Liver (tissue), 8 donors: ENCODE measurements at regions not wholly inside any gene's neighbourhood (a gene's known extent, or its start where the extent isn't known, plus 50 kb on each side); places are given as distances from the start of the nearest gene placed in this dataset.

ENCODE experiments used
- DNase-seq: peaks from one replicate; pipeline ENCODE4 v3.0.0-alpha.2; 2017; ENCODE audit warnings: low spot score
- H3K27ac ChIP-seq, 2 donors: one replicate each; pipeline ENCODE4 v1.7.0; 2013; ENCODE audit warnings: inconsistent platforms in 2 of 2, low read length in 2 of 2, control low read depth in 1 of 2, low read depth in 1 of 2, mild to moderate bottlenecking in 1 of 2
- H3K27me3 ChIP-seq, 4 donors: one replicate each; pipeline versions ENCODE4 v1.6.1 to v1.7.0; 2013; ENCODE audit warnings: low read length in 3 of 4, inconsistent platforms in 1 of 4, mild to moderate bottlenecking in 1 of 4, moderate library complexity in 1 of 4; ENCODE audit not compliant: control insufficient read depth in 4 of 4, insufficient read depth in 4 of 4
- H3K36me3 ChIP-seq, 4 donors: one replicate each; pipeline versions ENCODE4 v1.6.1 to v1.7.0; 2013; ENCODE audit warnings: low read length in 3 of 4, mild to moderate bottlenecking in 3 of 4, low read depth in 1 of 4, moderate library complexity in 1 of 4; ENCODE audit not compliant: control insufficient read depth in 4 of 4, insufficient read depth in 3 of 4
- H3K4me1 ChIP-seq, 4 donors: one replicate each; pipeline versions ENCODE4 v1.6.1 to v1.7.0; 2013; ENCODE audit warnings: low read length in 3 of 4, mild to moderate bottlenecking in 3 of 4, moderate library complexity in 1 of 4; ENCODE audit not compliant: control insufficient read depth in 4 of 4, insufficient read depth in 4 of 4
- H3K4me3 ChIP-seq, 3 donors: one replicate each; pipeline versions ENCODE4 v1.6.1 to v1.7.0; 2013; ENCODE audit warnings: low read length in 3 of 3, control low read depth in 1 of 3, low read depth in 1 of 3, mild to moderate bottlenecking in 1 of 3
- H3K9ac ChIP-seq, 2 donors: one replicate each; pipeline ENCODE4 v1.7.0; 2013; ENCODE audit warnings: low read length in 2 of 2, mild to moderate bottlenecking in 2 of 2, moderate library complexity in 2 of 2, control low read depth in 1 of 2, low read depth in 1 of 2
- H3K9me3 ChIP-seq, 4 donors: one replicate each; pipeline versions ENCODE4 v1.6.1 to v1.7.0; 2013; ENCODE audit warnings: low read length in 3 of 4; ENCODE audit not compliant: control insufficient read depth in 4 of 4
- EGR1 ChIP-seq, 2 donors: IDR thresholded peaks; 2 replicates each; pipeline ENCODE4 v1.6.1; 2016 to 2018; ENCODE audit warnings: antibody characterized with exemption in 2 of 2, low read depth in 2 of 2
- FOXA2 ChIP-seq: IDR thresholded peaks from 2 replicates; pipeline ENCODE4 v1.6.1; 2016; ENCODE audit warnings: antibody characterized with exemption
- HNF4A ChIP-seq, 2 donors: conservative IDR thresholded peaks; 2 replicates each; pipeline ENCODE4 v1.6.1; 2016; ENCODE audit warnings: antibody characterized with exemption in 2 of 2, mild to moderate bottlenecking in 2 of 2
- HNF4G ChIP-seq: IDR thresholded peaks from 2 replicates; pipeline ENCODE4 v1.6.1; 2016; ENCODE audit warnings: antibody characterized with exemption
- JUND ChIP-seq, 2 donors: IDR thresholded peaks; 2 replicates each; pipeline ENCODE4 v1.6.1; 2016; ENCODE audit warnings: antibody characterized with exemption in 2 of 2
- RAD21 ChIP-seq, 2 donors: IDR thresholded peaks; 2 replicates each; pipeline ENCODE4 v1.6.1; 2016; ENCODE audit warnings: antibody characterized with exemption in 2 of 2, mild to moderate bottlenecking in 2 of 2
- RXRA ChIP-seq, 2 donors: IDR thresholded peaks; 2 replicates each; pipeline ENCODE4 v1.6.1; 2017 to 2018; ENCODE audit warnings: antibody characterized with exemption in 2 of 2, mild to moderate bottlenecking in 1 of 2
- TAF1 ChIP-seq: conservative IDR thresholded peaks from 2 replicates; pipeline ENCODE4 v1.6.1; 2016; ENCODE audit warnings: antibody characterized with exemption, mild to moderate bottlenecking
- YY1 ChIP-seq: IDR thresholded peaks from 2 replicates; pipeline ENCODE4 v1.6.1; 2016; ENCODE audit warnings: antibody characterized with exemption, mild to moderate bottlenecking
- WGBS: extraction: QIAGEN DNeasy Blood & Tissue Kit; methylation state at CpG from one replicate; pipeline ENCODE4 v1.1.7; 2013; 5-methylcytosine and 5-hydroxymethylcytosine counted together
- TF ChIP-seq, protein P1 (sequence below): IDR thresholded peaks from 2 replicates; pipeline ENCODE4 v1.6.1; 2016; ENCODE audit warnings: antibody characterized with exemption
- TF ChIP-seq, protein P2 (sequence below): IDR thresholded peaks from 2 replicates; pipeline ENCODE4 v1.6.1; 2016; ENCODE audit warnings: antibody characterized with exemption
- TF ChIP-seq, protein P3 (sequence below): fragments of 150-350 bp; IDR thresholded peaks from 2 replicates; pipeline ENCODE4 v1.5.1; 2017; ENCODE audit warnings: improper control_type of control experiment, low read depth, low read length; ENCODE audit not compliant: missing input control
- donor health status: healthy.
- donor health status: healthy.
- donor health status: healthy.
- donor health status: healthy.
- donor health status: healthy.

DNA sequence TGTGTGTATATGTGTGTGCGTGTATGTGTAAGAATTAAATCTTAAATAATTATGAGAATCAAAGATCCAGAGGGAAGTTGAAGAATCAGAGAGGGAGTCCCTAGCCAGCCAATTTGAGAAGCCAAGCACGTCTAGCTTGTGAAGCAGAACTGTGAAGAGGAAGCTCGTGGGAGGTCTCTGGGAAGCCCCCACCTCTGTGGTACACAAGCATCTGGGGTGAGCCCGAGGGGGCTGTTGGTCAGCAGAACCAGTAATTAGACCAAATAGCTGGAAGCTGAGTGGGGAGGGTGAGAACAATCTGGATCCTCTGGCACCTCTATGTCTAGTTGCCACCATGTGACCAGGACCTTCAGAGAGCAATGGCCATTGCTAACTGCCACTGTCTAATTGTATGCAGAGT, 162.7 kb upstream of the ADRA1D start:
- Histone ChIP-seq H3K36me3 (no peaks in the 10 kb centered on the region), H3K4me3 (no peak overlapping the region), H3K4me1 (no peaks in the 10 kb centered on the region), H3K27me3 (peaks cover 0 to 3% (median 0%) of the 10 kb centered on the region in 4 donors), H3K27ac (no peak overlapping the region), H3K9me3 (no peaks in the 10 kb centered on the region), H3K9ac (no peak overlapping the region)
- DNase-seq = no peak
- 59% methylated on average over 4 of the region's 4 CpGs for WGBS
- TF ChIP-seq JUND (IDR thresholded peaks at IDR 0.05) (no peak), RAD21 (IDR thresholded peaks at IDR 0.05) (no peak), EGR1 (IDR thresholded peaks at IDR 0.05; ENCODE audit: low read depth in 2 of 2) (no peak), HNF4G (no peak), FOXA2 (no peak), HNF4A (conservative IDR thresholded peaks at IDR 0.05) (no peak), TAF1 (no peak), YY1 (no peak), RXRA (IDR thresholded peaks at IDR 0.05) (no peak)
- TF ChIP-seq, protein P1, sequence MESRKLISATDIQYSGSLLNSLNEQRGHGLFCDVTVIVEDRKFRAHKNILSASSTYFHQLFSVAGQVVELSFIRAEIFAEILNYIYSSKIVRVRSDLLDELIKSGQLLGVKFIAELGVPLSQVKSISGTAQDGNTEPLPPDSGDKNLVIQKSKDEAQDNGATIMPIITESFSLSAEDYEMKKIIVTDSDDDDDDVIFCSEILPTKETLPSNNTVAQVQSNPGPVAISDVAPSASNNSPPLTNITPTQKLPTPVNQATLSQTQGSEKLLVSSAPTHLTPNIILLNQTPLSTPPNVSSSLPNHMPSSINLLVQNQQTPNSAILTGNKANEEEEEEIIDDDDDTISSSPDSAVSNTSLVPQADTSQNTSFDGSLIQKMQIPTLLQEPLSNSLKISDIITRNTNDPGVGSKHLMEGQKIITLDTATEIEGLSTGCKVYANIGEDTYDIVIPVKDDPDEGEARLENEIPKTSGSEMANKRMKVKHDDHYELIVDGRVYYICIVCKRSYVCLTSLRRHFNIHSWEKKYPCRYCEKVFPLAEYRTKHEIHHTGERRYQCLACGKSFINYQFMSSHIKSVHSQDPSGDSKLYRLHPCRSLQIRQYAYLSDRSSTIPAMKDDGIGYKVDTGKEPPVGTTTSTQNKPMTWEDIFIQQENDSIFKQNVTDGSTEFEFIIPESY = no peak
- TF ChIP-seq, protein P2, sequence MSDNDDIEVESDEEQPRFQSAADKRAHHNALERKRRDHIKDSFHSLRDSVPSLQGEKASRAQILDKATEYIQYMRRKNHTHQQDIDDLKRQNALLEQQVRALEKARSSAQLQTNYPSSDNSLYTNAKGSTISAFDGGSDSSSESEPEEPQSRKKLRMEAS = no peak
- TF ChIP-seq, protein P3, sequence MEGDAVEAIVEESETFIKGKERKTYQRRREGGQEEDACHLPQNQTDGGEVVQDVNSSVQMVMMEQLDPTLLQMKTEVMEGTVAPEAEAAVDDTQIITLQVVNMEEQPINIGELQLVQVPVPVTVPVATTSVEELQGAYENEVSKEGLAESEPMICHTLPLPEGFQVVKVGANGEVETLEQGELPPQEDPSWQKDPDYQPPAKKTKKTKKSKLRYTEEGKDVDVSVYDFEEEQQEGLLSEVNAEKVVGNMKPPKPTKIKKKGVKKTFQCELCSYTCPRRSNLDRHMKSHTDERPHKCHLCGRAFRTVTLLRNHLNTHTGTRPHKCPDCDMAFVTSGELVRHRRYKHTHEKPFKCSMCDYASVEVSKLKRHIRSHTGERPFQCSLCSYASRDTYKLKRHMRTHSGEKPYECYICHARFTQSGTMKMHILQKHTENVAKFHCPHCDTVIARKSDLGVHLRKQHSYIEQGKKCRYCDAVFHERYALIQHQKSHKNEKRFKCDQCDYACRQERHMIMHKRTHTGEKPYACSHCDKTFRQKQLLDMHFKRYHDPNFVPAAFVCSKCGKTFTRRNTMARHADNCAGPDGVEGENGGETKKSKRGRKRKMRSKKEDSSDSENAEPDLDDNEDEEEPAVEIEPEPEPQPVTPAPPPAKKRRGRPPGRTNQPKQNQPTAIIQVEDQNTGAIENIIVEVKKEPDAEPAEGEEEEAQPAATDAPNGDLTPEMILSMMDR = no peak

DNA sequence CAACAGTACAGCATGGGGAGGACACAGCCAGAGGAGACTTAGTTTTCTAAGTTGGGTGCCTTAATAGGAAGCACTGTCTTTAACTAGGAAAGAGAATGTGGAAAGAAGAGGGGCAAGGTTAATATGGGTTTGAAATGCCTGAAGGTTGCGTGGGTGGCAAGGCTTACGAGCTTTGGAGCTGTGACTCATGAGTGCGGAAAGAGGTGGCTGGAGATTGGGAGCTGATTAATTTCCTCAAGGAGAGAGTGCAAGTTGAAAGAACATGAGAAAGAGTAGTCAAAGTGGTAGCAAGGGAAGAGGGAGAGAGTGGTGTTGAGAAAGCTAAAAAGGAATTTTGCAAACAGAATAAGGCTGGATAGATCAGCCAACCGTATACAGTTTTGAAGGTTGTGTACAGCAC, 157.5 kb upstream of the ADRA1D start:
- DNase-seq = no peak
- Histone ChIP-seq H3K9me3 (peaks cover 0 to 3% (median 0%) of the 10 kb centered on the region in 4 donors), H3K4me3 (no peak overlapping the region), H3K36me3 (no peaks in the 10 kb centered on the region), H3K9ac (no peak overlapping the region), H3K4me1 (no peaks in the 10 kb centered on the region), H3K27me3 (peaks cover 0 to 7% (median 1%) of the 10 kb centered on the region in 4 donors), H3K27ac (no peak overlapping the region)
- TF ChIP-seq, protein P1 = no peak
- TF ChIP-seq HNF4G = no peak
- TF ChIP-seq, protein P3 = no peak
- TF ChIP-seq JUND (IDR thresholded peaks at IDR 0.05) = no peak
- 64% methylated on average over 4 of the region's 4 CpGs for WGBS
